ENCODE measurements at regions not wholly inside any gene's neighbourhood (a gene's known extent, or its start where the extent isn't known, plus 50 kb on each side); places are given as distances from the start of the nearest gene placed in this dataset.
"Not testable (repeated sequence)": the region's sequence is repeated elsewhere in the genome, so short reads cannot be mapped to it uniquely, and the experiment has no call there.

DNA sequence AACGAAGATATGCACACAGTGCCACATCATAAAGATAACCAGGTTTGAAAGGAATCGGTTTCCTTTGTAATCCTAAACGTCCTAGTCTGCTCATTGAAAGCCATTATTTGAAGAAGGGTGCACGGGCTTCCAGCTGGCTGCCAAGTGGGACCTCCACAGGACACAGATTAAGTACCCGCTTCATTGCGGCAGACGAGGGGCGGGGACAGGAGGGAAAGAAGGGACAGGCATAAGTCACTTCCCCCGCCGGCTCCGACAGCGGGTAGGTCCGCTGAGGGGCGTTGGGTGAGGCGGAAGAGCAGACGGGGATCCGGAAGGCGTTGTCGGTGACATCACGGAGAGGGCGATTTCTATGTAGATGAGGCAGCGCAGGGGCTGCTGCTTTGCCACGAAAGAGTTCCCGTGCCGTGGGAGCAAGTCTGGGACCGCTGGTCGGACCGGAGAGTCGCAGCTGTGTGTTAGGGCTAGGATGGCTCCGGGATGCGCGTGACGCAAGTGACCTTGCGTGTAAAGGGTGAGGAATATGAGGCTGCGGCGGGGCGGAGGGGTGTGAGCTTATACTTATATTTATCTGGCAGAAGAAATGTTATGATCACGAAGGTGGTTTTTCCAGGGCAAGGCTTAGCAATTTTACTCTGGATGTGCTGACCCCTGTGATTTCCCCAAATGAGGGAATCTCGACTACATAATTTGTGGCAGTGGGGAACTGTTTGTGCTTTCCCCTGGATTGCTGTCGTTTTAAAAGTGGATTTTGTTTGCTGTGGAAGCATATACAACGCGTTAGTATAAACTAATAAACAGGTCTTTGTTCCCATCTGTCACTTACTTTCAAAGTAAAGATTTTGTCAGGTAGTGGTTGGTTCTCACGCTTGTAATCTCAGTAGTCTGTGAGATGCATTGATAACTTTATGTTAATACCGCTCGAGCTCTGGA lies 80.7 kb downstream of the PPIAL4G start:
- peak overlapping the region; percentile 81 for H3K9ac ChIP-seq (ENCODE audit: low read length)

DNA sequence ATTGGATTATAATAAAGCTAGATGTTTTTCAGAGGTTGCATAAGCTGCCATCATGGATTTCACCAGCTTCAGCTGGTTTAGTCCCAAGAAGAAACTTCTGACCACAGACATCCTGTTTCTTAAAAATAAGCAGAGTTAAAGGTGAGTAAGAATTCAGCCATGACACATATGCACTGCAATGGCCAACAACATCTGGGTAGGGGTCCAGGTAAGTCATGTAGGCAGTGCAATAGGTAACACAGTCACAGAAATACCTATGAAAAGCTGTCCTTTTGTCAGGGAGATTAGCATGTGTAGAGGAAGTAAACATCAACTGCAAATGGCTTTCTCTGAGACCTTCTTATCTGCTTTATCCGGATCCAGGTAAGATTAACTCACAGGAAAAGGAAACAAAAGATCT lies 85.6 kb downstream of the PPIAL4G start:
- not testable (repeated sequence) for H3K79me1 ChIP-seq (ENCODE audit: low read length); H2BK120ac ChIP-seq (ENCODE audit: low read depth, low read length); H3K79me2 ChIP-seq (ENCODE audit: control insufficient read depth, insufficient read depth, low read length); H4K5ac ChIP-seq (ENCODE audit: low read length); H2BK5ac ChIP-seq (ENCODE audit: low read length); H3K27me3 ChIP-seq (ENCODE audit: insufficient read depth, low read length, poor library complexity); H3K18ac ChIP-seq (ENCODE audit: low read length); H3K4me1 ChIP-seq (ENCODE audit: control insufficient read depth, low read depth, low read length); H2AK5ac ChIP-seq (ENCODE audit: low read length); H3K4me3 ChIP-seq (ENCODE audit: low read length); H3K36me3 ChIP-seq (ENCODE audit: control insufficient read depth, insufficient read depth, low read length); H2BK15ac ChIP-seq (replicated peaks; ENCODE audit: low read depth); H3K56ac ChIP-seq (ENCODE audit: low read length); H3K27ac ChIP-seq (ENCODE audit: low read depth, low read length); H3K4ac ChIP-seq (ENCODE audit: low read depth, low read length); H3K9ac ChIP-seq (ENCODE audit: low read length); H4K8ac ChIP-seq (ENCODE audit: low read depth, low read length); H3K23ac ChIP-seq (ENCODE audit: low read length); H3K4me2 ChIP-seq (ENCODE audit: low read length)
- no CpG with 5 or more reads among the region's 1 CpG for whole genome bisulfite sequencing (ENCODE audit: extremely low coverage, insufficient coverage, low lambda C conversion rate)
- peak; percentile 9 for DNase-seq

More for the DNA sequence above, 80.7 kb downstream of the PPIAL4G start:
- peak; percentile 93 for DNase-seq
- H3K79me1 ChIP-seq (ENCODE audit: low read length); H3K79me2 ChIP-seq (ENCODE audit: control insufficient read depth, insufficient read depth, low read length); H2BK15ac ChIP-seq (replicated peaks; ENCODE audit: low read depth); H3K23ac ChIP-seq (ENCODE audit: low read length); H2BK120ac ChIP-seq (ENCODE audit: low read depth, low read length); H3K4ac ChIP-seq (ENCODE audit: low read depth, low read length); H3K36me3 ChIP-seq (ENCODE audit: control insufficient read depth, insufficient read depth, low read length); H3K4me1 ChIP-seq (ENCODE audit: control insufficient read depth, low read depth, low read length); H4K8ac ChIP-seq (ENCODE audit: low read depth, low read length); H3K27me3 ChIP-seq (ENCODE audit: insufficient read depth, low read length, poor library complexity); H4K5ac ChIP-seq (ENCODE audit: low read length); H2AK5ac ChIP-seq (ENCODE audit: low read length): not testable (repeated sequence)
- Histone ChIP-seq H3K56ac (ENCODE audit: low read length) (peak overlapping the region; percentile 95), H3K18ac (ENCODE audit: low read length) (peak overlapping the region; percentile 91), H3K4me3 (ENCODE audit: low read length) (peak overlapping the region; percentile 66), H2BK5ac (ENCODE audit: low read length) (peak overlapping the region; percentile 99), H3K27ac (ENCODE audit: low read depth, low read length) (peak overlapping the region; percentile 78), H3K4me2 (ENCODE audit: low read length) (peak overlapping the region; percentile 46)
- WGBS (ENCODE audit: extremely low coverage, insufficient coverage, low lambda C conversion rate): no CpG with 5 or more reads among the region's 45 CpGs

DNA sequence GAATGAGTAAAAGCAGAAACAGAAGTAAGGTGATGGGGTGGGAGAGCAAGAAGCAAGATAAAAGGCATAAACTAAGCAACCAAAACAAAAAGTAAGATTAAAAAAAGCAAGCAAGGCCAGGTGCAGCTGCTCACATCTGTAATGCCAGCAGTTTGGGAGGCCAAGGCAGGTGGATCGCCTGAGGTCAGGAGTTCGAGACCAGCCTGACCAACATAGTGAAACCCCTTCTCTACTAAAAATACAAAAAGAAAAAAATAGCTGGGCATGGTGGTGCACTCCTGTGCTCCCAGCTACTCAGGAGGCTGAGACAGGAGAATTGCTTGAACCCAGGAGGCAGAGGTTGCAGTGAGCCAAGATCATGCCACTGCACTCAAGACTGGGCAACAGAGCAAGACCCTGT lies 90.6 kb downstream of the PPIAL4G start:
- not testable (repeated sequence) for DNase-seq; H2AK5ac ChIP-seq (ENCODE audit: low read length); H3K27ac ChIP-seq (ENCODE audit: low read depth, low read length); H4K8ac ChIP-seq (ENCODE audit: low read depth, low read length); H3K18ac ChIP-seq (ENCODE audit: low read length); H3K4me2 ChIP-seq (ENCODE audit: low read length); H4K5ac ChIP-seq (ENCODE audit: low read length); H2BK120ac ChIP-seq (ENCODE audit: low read depth, low read length); H3K4me1 ChIP-seq (ENCODE audit: control insufficient read depth, low read depth, low read length); H3K4ac ChIP-seq (ENCODE audit: low read depth, low read length); H3K79me2 ChIP-seq (ENCODE audit: control insufficient read depth, insufficient read depth, low read length); H3K36me3 ChIP-seq (ENCODE audit: control insufficient read depth, insufficient read depth, low read length); H3K9ac ChIP-seq (ENCODE audit: low read length); H3K27me3 ChIP-seq (ENCODE audit: insufficient read depth, low read length, poor library complexity); H2BK5ac ChIP-seq (ENCODE audit: low read length); H3K56ac ChIP-seq (ENCODE audit: low read length); H3K23ac ChIP-seq (ENCODE audit: low read length); H3K79me1 ChIP-seq (ENCODE audit: low read length); H2BK15ac ChIP-seq (replicated peaks; ENCODE audit: low read depth); H3K4me3 ChIP-seq (ENCODE audit: low read length)
- WGBS (ENCODE audit: extremely low coverage, insufficient coverage, low lambda C conversion rate): no CpG with 5 or more reads among the region's 2 CpGs

DNA sequence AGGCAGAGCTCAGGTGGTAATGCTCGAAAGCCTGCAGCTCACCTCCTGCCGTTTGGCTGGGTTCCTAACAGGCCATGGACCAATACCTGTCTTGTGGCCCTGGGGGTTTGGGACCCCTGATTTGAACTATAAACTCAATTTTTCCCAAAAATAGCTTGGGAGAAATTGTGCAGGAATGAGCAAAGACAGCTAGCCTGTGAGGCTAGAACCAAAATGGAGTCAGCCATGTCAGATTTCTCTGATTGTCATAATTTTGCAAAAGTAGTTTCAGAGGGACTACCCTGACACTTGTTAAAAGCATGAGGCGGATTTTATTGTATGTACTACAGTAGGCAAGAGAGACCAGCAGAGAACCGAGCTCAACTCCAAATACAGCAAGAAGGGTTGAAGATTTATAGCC lies 91.8 kb downstream of the PPIAL4G start:
- H3K27ac ChIP-seq (ENCODE audit: low read depth, low read length); H3K36me3 ChIP-seq (ENCODE audit: control insufficient read depth, insufficient read depth, low read length); H3K9ac ChIP-seq (ENCODE audit: low read length); H3K79me1 ChIP-seq (ENCODE audit: low read length); H2BK120ac ChIP-seq (ENCODE audit: low read depth, low read length); H4K8ac ChIP-seq (ENCODE audit: low read depth, low read length); H2BK5ac ChIP-seq (ENCODE audit: low read length); H3K4me3 ChIP-seq (ENCODE audit: low read length); H3K18ac ChIP-seq (ENCODE audit: low read length); H3K4me2 ChIP-seq (ENCODE audit: low read length); H4K5ac ChIP-seq (ENCODE audit: low read length); H3K27me3 ChIP-seq (ENCODE audit: insufficient read depth, low read length, poor library complexity); H3K4me1 ChIP-seq (ENCODE audit: control insufficient read depth, low read depth, low read length); H3K79me2 ChIP-seq (ENCODE audit: control insufficient read depth, insufficient read depth, low read length); H3K56ac ChIP-seq (ENCODE audit: low read length); DNase-seq; H3K4ac ChIP-seq (ENCODE audit: low read depth, low read length); H2BK15ac ChIP-seq (replicated peaks; ENCODE audit: low read depth); H3K23ac ChIP-seq (ENCODE audit: low read length); H2AK5ac ChIP-seq (ENCODE audit: low read length): not testable (repeated sequence)
- WGBS (ENCODE audit: extremely low coverage, insufficient coverage, low lambda C conversion rate): no CpG with 5 or more reads among the region's 4 CpGs

DNA sequence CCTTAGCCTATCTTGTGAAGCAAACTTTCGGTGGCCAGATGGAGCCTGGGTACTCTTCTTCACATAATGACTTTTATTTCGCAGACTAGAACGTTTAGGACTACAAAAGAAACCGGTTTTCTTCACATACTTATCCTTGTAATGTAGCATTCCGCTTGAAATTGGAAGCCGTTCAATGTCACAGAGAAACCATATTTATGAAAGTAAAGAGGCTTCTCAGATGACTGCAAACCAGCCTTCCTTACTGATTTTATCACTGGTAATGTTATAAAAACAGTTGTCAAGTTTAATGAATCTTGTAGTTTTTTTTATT lies 94.1 kb downstream of the PPIAL4G start:
- Histone ChIP-seq H2BK5ac (ENCODE audit: low read length) (no peak overlapping the region), H3K4me3 (ENCODE audit: low read length) (no peak overlapping the region), H3K9ac (ENCODE audit: low read length) (no peak overlapping the region), H4K5ac (ENCODE audit: low read length) (no peak overlapping the region), H2BK120ac (ENCODE audit: low read depth, low read length) (no peak overlapping the region), H3K4me1 (ENCODE audit: control insufficient read depth, low read depth, low read length) (peaks cover 2% of the 10 kb centered on the region), H3K4ac (ENCODE audit: low read depth, low read length) (no peak overlapping the region), H2AK5ac (ENCODE audit: low read length) (no peak overlapping the region), H4K8ac (ENCODE audit: low read depth, low read length) (peak overlapping the region; percentile 31), H3K79me1 (ENCODE audit: low read length) (no peaks in the 10 kb centered on the region), H3K23ac (ENCODE audit: low read length) (no peak overlapping the region), H3K18ac (ENCODE audit: low read length) (no peak overlapping the region), H3K36me3 (ENCODE audit: control insufficient read depth, insufficient read depth, low read length) (no peaks in the 10 kb centered on the region), H3K4me2 (ENCODE audit: low read length) (no peak overlapping the region), H3K27ac (ENCODE audit: low read depth, low read length) (no peak overlapping the region), H3K79me2 (ENCODE audit: control insufficient read depth, insufficient read depth, low read length) (no peaks in the 10 kb centered on the region), H3K27me3 (ENCODE audit: insufficient read depth, low read length, poor library complexity) (no peaks in the 10 kb centered on the region), H2BK15ac (replicated peaks; ENCODE audit: low read depth) (no peak overlapping the region), H3K56ac (ENCODE audit: low read length) (no peak overlapping the region)
- no CpG with 5 or more reads among the region's 6 CpGs for WGBS (ENCODE audit: extremely low coverage, insufficient coverage, low lambda C conversion rate)
- DNase-seq: no peak

Measured in mesendoderm (in vitro differentiated cells).